KMS-11 (cell line): ENCODE measurements at regions not wholly inside any gene's neighbourhood (a gene's known extent, or its start where the extent isn't known, plus 50 kb on each side); places are given as distances from the start of the nearest gene placed in this dataset.

Source experiments
- H2AFZ ChIP-seq: fragments of 200-600 bp; sonication (generic); 2 replicates; pipeline ENCODE4 v1.6.1; 2016; ENCODE audit warnings: antibody characterized with exemption, mixed run types, low read depth
- H3K27ac ChIP-seq: fragments of 200-600 bp; sonication (generic); 2 replicates; pipeline ENCODE4 v1.6.1; 2016; ENCODE audit warnings: mild to moderate bottlenecking, mixed run types
- H3K27me3 ChIP-seq: fragments of 200-600 bp; sonication (generic); 2 replicates; pipeline ENCODE4 v1.6.1; 2017; ENCODE audit warnings: mild to moderate bottlenecking, low read depth, mixed run types, moderate library complexity; ENCODE audit not compliant: insufficient read depth
- H3K36me3 ChIP-seq: fragments of 200-600 bp; sonication (generic); 2 replicates; pipeline ENCODE4 v1.6.1; 2017; ENCODE audit warnings: mild to moderate bottlenecking, mixed run types; ENCODE audit not compliant: insufficient read depth
- H3K4me1 ChIP-seq: fragments of 200-600 bp; sonication (generic); 2 replicates; pipeline ENCODE4 v1.6.1; 2016; ENCODE audit warnings: mild to moderate bottlenecking, low read depth, mixed run types; ENCODE audit not compliant: poor library complexity, severe bottlenecking
- H3K4me2 ChIP-seq: fragments of 200-600 bp; sonication (generic); 2 replicates; pipeline ENCODE4 v1.7.0; 2016; ENCODE audit warnings: mild to moderate bottlenecking, mixed run types
- H3K4me3 ChIP-seq: fragments of 200-600 bp; sonication (generic); IDR thresholded peaks from 2 replicates; pipeline ENCODE4 v1.6.1; 2017; ENCODE audit warnings: low read depth, low read length, mixed read lengths; ENCODE audit not compliant: insufficient read depth
- H3K79me2 ChIP-seq: fragments of 200-600 bp; sonication (generic); 2 replicates; pipeline ENCODE4 v1.6.1; 2016; ENCODE audit warnings: low read depth, mixed run types; ENCODE audit not compliant: insufficient read depth
- H3K9ac ChIP-seq: fragments of 200-600 bp; sonication (generic); 2 replicates; pipeline ENCODE4 v1.6.1; 2016; ENCODE audit warnings: mild to moderate bottlenecking, mixed run types
- H4K20me1 ChIP-seq: fragments of 200-600 bp; sonication (generic); 2 replicates; pipeline ENCODE4 v1.6.1; 2016; ENCODE audit warnings: mild to moderate bottlenecking, mixed run types; ENCODE audit not compliant: insufficient read depth
- TF ChIP-seq, protein P1 (sequence below): fragments of 200-600 bp; sonication (generic); conservative IDR thresholded peaks from 2 replicates; pipeline ENCODE4 v1.6.1; 2017; ENCODE audit warnings: low read depth, mild to moderate bottlenecking, antibody characterized with exemption, low read length, moderate library complexity, mixed read lengths

DNA sequence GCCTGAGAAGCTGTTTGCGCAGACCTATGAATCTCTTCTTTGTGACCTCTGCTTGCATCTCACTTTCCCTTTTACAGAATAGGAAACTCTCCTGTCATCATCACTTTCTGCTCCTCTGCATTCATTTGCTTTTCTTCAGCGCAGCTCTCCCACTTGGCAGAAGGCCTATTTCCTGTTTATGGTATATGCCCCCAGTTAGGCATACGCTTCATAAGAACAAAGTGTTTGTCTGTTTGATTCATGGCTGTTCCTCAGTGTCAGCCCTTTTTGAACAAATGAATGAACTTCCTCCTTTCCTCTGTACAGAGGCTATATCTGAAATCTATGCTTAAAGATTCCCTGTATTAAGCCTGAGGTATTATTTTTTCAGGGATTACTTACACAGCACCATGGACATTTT is 1216.9 kb upstream of the GBE1 start:
- Histone ChIP-seq H4K20me1 (no peaks in the 10 kb centered on the region), H3K4me1 (no peaks in the 10 kb centered on the region), H3K9ac (no peak overlapping the region), H3K4me3 (no peak overlapping the region), H3K36me3 (no peaks in the 10 kb centered on the region), H3K4me2 (no peak overlapping the region), H3K27me3 (no peaks in the 10 kb centered on the region), H3K27ac (no peak overlapping the region), H3K79me2 (no peaks in the 10 kb centered on the region), H2AFZ (no peak overlapping the region)
- TF ChIP-seq, protein P1, sequence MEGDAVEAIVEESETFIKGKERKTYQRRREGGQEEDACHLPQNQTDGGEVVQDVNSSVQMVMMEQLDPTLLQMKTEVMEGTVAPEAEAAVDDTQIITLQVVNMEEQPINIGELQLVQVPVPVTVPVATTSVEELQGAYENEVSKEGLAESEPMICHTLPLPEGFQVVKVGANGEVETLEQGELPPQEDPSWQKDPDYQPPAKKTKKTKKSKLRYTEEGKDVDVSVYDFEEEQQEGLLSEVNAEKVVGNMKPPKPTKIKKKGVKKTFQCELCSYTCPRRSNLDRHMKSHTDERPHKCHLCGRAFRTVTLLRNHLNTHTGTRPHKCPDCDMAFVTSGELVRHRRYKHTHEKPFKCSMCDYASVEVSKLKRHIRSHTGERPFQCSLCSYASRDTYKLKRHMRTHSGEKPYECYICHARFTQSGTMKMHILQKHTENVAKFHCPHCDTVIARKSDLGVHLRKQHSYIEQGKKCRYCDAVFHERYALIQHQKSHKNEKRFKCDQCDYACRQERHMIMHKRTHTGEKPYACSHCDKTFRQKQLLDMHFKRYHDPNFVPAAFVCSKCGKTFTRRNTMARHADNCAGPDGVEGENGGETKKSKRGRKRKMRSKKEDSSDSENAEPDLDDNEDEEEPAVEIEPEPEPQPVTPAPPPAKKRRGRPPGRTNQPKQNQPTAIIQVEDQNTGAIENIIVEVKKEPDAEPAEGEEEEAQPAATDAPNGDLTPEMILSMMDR = no peak

DNA sequence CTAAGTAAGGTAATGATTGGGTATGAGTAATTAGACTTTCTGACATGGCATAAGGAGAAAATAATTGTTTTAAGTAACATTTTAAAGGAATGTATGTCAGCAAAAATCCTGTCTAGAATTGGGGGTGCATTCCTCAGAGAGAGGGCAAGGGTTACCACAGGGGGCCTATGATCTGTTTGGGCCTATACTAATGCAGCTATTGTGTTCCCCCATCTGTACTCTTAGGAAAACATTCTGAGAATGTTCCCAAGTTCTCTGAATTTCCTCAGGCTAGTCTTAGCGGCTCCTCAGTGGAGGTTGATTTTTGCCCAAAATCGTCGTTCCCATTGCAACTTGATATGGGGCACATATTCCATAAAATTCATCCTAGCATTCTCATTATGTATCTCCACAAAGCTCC is 1216.4 kb upstream of the GBE1 start:
- Histone ChIP-seq H3K4me3 (no peak overlapping the region), H2AFZ (no peak overlapping the region), H3K4me2 (no peak overlapping the region), H3K79me2 (no peaks in the 10 kb centered on the region), H3K4me1 (no peaks in the 10 kb centered on the region), H3K27ac (no peak overlapping the region), H3K9ac (no peak overlapping the region), H3K36me3 (no peaks in the 10 kb centered on the region), H3K27me3 (no peaks in the 10 kb centered on the region), H4K20me1 (no peaks in the 10 kb centered on the region)
- TF ChIP-seq, protein P1 = no peak

DNA sequence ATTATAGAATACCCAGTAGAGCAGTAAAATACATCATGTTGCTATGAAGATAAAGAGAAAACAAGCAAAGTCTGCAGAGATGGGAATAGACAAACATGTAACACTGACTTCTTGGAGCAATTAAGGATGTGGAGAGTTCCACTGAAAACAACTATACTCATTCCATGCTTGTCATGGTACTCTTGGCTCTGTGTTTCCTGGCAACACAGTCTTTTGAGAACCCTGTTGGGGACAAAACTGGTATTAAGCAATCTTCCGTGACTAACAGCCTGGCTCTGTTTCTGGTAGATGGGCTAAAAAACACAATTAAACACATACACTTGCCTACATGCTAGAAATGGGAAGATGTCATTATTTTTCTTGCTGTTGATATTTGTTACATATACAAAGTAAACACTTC is 1212.3 kb upstream of the GBE1 start:
- Histone ChIP-seq H3K4me2 (no peak overlapping the region), H4K20me1 (no peaks in the 10 kb centered on the region), H3K27me3 (no peaks in the 10 kb centered on the region), H3K79me2 (no peaks in the 10 kb centered on the region), H2AFZ (no peak overlapping the region), H3K9ac (no peak overlapping the region), H3K36me3 (no peaks in the 10 kb centered on the region), H3K4me1 (no peaks in the 10 kb centered on the region), H3K27ac (no peak overlapping the region), H3K4me3 (no peak overlapping the region)
- TF ChIP-seq, protein P1 = no peak

GRCh38 chr3:82960379-82960778 is 1198.9 kb upstream of the GBE1 start:
- Histone ChIP-seq H3K27ac (no peak overlapping the region), H4K20me1 (no peaks in the 10 kb centered on the region), H3K79me2 (no peaks in the 10 kb centered on the region), H3K9ac (no peak overlapping the region), H2AFZ (no peak overlapping the region), H3K36me3 (no peaks in the 10 kb centered on the region), H3K4me3 (no peak overlapping the region), H3K27me3 (no peaks in the 10 kb centered on the region), H3K4me2 (no peak overlapping the region), H3K4me1 (no peaks in the 10 kb centered on the region)
- TF ChIP-seq, protein P1 = no peak

DNA sequence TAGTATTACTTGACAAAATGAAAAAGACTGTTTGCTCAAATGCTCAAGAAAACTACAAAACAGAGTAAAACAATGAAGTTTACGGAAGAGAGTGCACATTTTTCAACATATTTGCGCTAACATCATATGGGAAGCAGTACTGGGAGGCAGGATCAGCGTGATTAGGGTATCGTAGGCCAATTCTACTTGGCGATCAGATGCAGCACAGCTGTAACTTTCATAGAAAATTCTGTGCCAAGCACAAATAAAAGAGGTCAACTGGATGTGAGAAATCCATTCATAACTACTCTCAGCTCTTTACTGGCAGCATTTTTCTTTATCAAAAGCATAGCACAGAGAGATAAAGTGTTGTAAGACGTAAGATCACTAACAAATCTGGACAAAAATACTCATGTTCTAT is 1196.3 kb upstream of the GBE1 start:
- H3K36me3 ChIP-seq = no peaks in the 10 kb centered on the region
- H3K27ac ChIP-seq = no peak overlapping the region
- no peaks in the 10 kb centered on the region for H4K20me1 ChIP-seq
- H3K4me1 ChIP-seq = no peaks in the 10 kb centered on the region
- H3K9ac ChIP-seq = no peak overlapping the region
- TF ChIP-seq, protein P1 = no peak
- no peaks in the 10 kb centered on the region for H3K27me3 ChIP-seq
- no peak overlapping the region for H3K4me3 ChIP-seq
- no peaks in the 10 kb centered on the region for H3K79me2 ChIP-seq
- H2AFZ ChIP-seq = no peak overlapping the region
- no peak overlapping the region for H3K4me2 ChIP-seq
